Stimulated activated memory B cell treated with anti-CD40 and anti-IgM and Interleukin-4, amounts not matched to agents 10 μg/mL and 1 μg/mL and 100 μg/mL, for 72 hours (primary cell): ENCODE measurements at regions not wholly inside any gene's neighbourhood (a gene's known extent, or its start where the extent isn't known, plus 50 kb on each side); places are given as distances from the start of the nearest gene placed in this dataset.

Source experiments
- ATAC-seq: fragments of 150-1000 bp; cut with Tn5 transposase; 2 replicates; pipeline ENCODE4 v1.10.0; 2021
- H3K27ac Mint-ChIP-seq: one replicate; pipeline ENCODE4 v1.8.0; 2022; ENCODE audit warnings: mild to moderate bottlenecking, mixed read lengths
- H3K27me3 Mint-ChIP-seq: one replicate; pipeline ENCODE4 v1.8.0; 2022; ENCODE audit warnings: mixed read lengths
- H3K36me3 Mint-ChIP-seq: one replicate; pipeline ENCODE4 v1.8.0; 2022; ENCODE audit warnings: mixed read lengths
- H3K4me1 Mint-ChIP-seq: one replicate; pipeline ENCODE4 v1.8.0; 2022; ENCODE audit warnings: mixed read lengths
- H3K4me3 Mint-ChIP-seq: one replicate; pipeline ENCODE4 v1.8.0; 2022; ENCODE audit warnings: mild to moderate bottlenecking, moderate library complexity, mixed read lengths
- H3K9me3 Mint-ChIP-seq: one replicate; pipeline ENCODE4 v1.8.0; 2022; ENCODE audit warnings: mixed read lengths

DNA sequence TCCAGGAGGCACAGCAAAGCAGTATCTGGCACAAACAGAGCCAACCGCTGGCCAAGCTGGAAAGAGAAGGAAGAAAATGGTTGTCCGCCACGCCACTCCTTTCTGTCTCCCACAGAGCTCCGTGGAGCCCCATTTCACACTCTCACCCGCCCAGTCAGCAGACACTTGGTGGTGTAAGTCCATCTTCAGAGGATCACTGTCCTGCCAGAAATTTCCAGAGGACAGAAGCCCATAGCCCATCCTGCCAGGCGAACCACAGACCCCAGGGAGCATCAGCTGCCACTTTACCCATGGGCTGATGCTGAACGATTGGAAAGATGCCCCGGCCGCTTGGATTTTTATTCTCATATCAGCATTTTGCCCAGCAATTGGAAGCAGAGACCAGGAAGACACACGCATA, 144.7 kb upstream of the LYZL2 start:
- Mint-ChIP-seq H3K27me3 (peaks cover 12% of the 10 kb centered on the region), H3K27ac (no peak overlapping the region), H3K9me3 (peaks cover 6% of the 10 kb centered on the region), H3K36me3 (no peaks in the 10 kb centered on the region), H3K4me1 (no peaks in the 10 kb centered on the region), H3K4me3 (no peak overlapping the region)
- ATAC-seq = no peak

- no peaks in the 10 kb centered on the region for H3K36me3 Mint-ChIP-seq
- no peak for ATAC-seq
- peaks cover 6% of the 10 kb centered on the region for H3K9me3 Mint-ChIP-seq
- no peaks in the 10 kb centered on the region for H3K4me1 Mint-ChIP-seq
- peaks cover 5% of the 10 kb centered on the region for H3K27me3 Mint-ChIP-seq
- H3K27ac Mint-ChIP-seq = no peak overlapping the region
- H3K4me3 Mint-ChIP-seq = no peak overlapping the region
Observed at GRCh38 chr10:30773501-30773900, 143.9 kb upstream of the LYZL2 start.

DNA sequence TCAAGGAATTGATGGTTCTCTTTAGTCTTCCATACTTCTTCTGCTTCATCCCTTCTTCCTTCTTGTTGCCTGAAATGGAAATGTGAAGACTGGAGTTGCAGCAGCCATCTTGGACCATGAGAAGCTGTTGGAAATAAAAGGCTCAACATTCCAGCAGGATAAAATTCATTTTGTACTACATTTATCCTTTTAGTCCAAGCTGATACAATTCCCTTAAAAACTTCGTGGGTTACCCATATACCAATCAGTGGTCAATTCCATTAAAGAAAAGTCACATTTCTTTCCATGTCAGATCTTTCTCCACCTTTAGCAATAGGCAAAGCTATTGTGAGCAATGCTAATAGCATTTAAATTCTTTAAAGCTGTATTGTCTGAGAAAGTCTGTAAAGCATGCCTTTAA, 141.3 kb upstream of the LYZL2 start:
- H3K9me3 Mint-ChIP-seq = peaks cover 6% of the 10 kb centered on the region
- no peak for ATAC-seq
- no peaks in the 10 kb centered on the region for H3K27me3 Mint-ChIP-seq
- no peaks in the 10 kb centered on the region for H3K4me1 Mint-ChIP-seq
- H3K27ac Mint-ChIP-seq = no peak overlapping the region
- no peaks in the 10 kb centered on the region for H3K36me3 Mint-ChIP-seq
- no peak overlapping the region for H3K4me3 Mint-ChIP-seq

DNA sequence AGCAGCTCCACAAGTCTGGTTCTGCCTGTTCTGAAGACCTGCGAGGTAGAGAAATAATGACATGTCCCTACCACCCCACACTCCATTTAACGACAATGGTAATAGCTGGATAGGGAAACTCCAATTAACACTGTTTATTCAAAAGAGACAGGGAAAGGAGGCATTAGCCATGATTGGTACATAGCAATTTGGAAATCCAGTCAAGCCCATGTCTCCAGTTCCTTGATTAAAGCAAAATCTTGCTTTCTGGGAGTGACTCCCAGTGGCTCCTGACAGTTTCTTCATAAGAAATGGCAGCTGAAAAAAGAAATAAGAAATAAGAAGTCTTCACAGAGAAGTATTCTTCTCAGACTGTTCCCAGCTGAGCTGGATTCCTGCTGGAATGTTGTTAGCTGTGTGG, 140.7 kb upstream of the LYZL2 start:
- no peak overlapping the region for H3K27ac Mint-ChIP-seq
- no peaks in the 10 kb centered on the region for H3K27me3 Mint-ChIP-seq
- no peak for ATAC-seq
- H3K36me3 Mint-ChIP-seq = no peaks in the 10 kb centered on the region
- peaks cover 6% of the 10 kb centered on the region for H3K9me3 Mint-ChIP-seq
- H3K4me3 Mint-ChIP-seq = no peak overlapping the region
- no peaks in the 10 kb centered on the region for H3K4me1 Mint-ChIP-seq

- Mint-ChIP-seq H3K27me3 (no peaks in the 10 kb centered on the region), H3K9me3 (peaks cover 6% of the 10 kb centered on the region), H3K4me3 (no peak overlapping the region), H3K4me1 (no peaks in the 10 kb centered on the region), H3K27ac (no peak overlapping the region), H3K36me3 (no peaks in the 10 kb centered on the region)
- ATAC-seq = no peak
Observed at GRCh38 chr10:30769361-30769760, 139.8 kb upstream of the LYZL2 start.

- peaks cover 2% of the 10 kb centered on the region for H3K9me3 Mint-ChIP-seq
- no peak overlapping the region for H3K4me3 Mint-ChIP-seq
- H3K4me1 Mint-ChIP-seq = no peaks in the 10 kb centered on the region
- ATAC-seq = no peak
- no peaks in the 10 kb centered on the region for H3K36me3 Mint-ChIP-seq
- no peaks in the 10 kb centered on the region for H3K27me3 Mint-ChIP-seq
- no peak overlapping the region for H3K27ac Mint-ChIP-seq
Observed at GRCh38 chr10:30765616-30766015, 136.1 kb upstream of the LYZL2 start.

DNA sequence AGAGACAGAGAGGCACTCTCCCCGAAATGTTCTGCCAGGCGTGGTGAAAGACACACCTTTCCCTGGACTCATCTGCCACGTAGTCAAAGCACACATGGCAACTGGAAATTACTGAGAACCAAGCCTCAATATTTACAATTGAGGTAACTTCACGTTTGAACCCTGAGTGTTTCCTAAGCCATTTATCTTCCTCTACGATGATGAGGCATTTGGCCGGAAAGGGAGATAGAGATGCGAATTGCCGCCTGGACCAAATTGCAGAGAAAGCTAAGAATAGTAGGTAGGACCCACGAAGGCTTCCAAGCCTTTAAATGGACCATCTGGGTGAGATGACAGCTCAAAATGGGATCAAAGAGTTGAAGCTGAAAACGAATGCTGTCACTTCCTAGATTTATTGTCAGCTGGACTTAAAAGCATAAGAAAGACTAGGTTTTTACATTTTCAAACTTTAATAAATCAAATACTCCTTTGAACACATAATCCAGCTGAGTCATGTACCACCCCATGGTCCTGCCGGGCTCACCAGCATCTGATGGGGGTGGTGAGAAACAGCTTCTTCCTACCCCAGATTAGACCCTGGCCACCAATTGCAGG, 135.6 kb upstream of the LYZL2 start:
- Mint-ChIP-seq H3K9me3 (peaks cover 2% of the 10 kb centered on the region), H3K4me1 (no peaks in the 10 kb centered on the region), H3K27ac (no peak overlapping the region), H3K27me3 (no peaks in the 10 kb centered on the region), H3K36me3 (no peaks in the 10 kb centered on the region), H3K4me3 (no peak overlapping the region)
- ATAC-seq = no peak

DNA sequence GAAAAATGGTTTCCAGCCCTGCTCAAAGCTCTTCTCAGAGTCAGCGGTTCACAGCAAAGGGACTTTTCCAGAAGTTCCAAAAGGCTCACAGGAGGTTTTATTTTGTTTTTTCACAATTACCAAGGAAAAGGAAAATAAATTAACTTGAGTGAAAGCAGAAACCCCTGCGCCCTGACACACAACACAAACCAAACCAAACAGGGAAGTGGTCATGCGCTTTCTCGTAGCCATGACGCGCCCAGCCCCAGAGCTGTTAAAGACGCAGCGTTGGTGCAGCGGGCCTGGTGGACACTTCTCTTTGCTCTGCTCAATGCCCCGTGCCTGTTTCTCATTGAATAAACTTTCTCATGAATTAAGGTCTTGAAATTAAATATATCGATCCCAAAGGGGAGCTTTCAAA, 134.4 kb upstream of the LYZL2 start:
- no peak overlapping the region for H3K27ac Mint-ChIP-seq
- H3K9me3 Mint-ChIP-seq = no peaks in the 10 kb centered on the region
- no peaks in the 10 kb centered on the region for H3K27me3 Mint-ChIP-seq
- no peaks in the 10 kb centered on the region for H3K36me3 Mint-ChIP-seq
- no peaks in the 10 kb centered on the region for H3K4me1 Mint-ChIP-seq
- peak; percentile 56 for ATAC-seq
- H3K4me3 Mint-ChIP-seq = no peak overlapping the region

DNA sequence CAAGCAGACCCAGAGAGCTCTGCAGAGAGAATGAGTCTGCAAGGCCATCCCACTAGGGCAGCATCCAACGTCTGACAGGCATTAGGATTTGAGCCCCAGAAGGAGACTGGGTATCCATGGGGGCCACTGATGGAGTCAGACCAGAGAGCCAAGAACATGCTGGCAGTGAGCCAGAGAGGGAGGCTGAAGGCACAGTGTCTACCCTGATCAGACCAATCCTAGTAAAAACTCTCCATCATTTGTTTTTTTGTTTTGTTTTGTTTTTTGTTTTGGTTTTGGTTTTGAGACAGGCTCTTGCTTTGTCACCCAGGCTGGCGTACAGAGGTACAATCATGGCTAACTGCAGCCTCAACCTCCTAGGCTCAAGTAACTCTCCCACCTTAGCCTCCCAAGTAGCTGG, 133.1 kb upstream of the LYZL2 start:
- Mint-ChIP-seq H3K36me3 (no peaks in the 10 kb centered on the region), H3K4me1 (no peaks in the 10 kb centered on the region), H3K4me3 (no peak overlapping the region), H3K9me3 (no peaks in the 10 kb centered on the region), H3K27me3 (no peaks in the 10 kb centered on the region), H3K27ac (no peak overlapping the region)
- ATAC-seq = no peak

- Mint-ChIP-seq H3K4me1 (no peaks in the 10 kb centered on the region), H3K4me3 (no peak overlapping the region), H3K27me3 (no peaks in the 10 kb centered on the region), H3K9me3 (no peaks in the 10 kb centered on the region), H3K27ac (no peak overlapping the region), H3K36me3 (no peaks in the 10 kb centered on the region)
- ATAC-seq = no peak
Observed at GRCh38 chr10:30759423-30759822, 129.9 kb upstream of the LYZL2 start.

DNA sequence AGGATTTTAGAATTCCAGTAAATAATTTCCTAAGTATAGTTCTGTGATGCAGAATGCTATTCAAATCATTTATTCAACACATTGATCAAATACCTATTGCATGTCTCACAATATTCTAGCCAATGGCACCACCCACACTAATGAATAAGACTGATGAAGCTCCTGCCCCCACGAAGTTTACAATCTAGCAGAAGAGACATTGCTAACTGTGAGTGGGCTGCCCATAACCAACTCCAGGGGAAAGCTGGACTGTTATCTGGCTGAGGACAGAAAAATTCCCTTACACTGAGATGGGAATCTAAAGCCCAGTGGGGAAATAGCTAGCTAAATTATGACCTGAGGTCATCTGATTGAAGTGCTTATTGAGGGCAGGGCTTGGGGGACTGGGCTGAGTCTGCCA, 128.8 kb upstream of the LYZL2 start:
- H3K27ac Mint-ChIP-seq = no peak overlapping the region
- no peak for ATAC-seq
- H3K4me3 Mint-ChIP-seq = no peak overlapping the region
- H3K4me1 Mint-ChIP-seq = no peaks in the 10 kb centered on the region
- no peaks in the 10 kb centered on the region for H3K36me3 Mint-ChIP-seq
- peaks cover 10% of the 10 kb centered on the region for H3K27me3 Mint-ChIP-seq
- no peaks in the 10 kb centered on the region for H3K9me3 Mint-ChIP-seq

- H3K27ac Mint-ChIP-seq = no peak overlapping the region
Observed at GRCh38 chr10:30756896-30757295, 127.3 kb upstream of the LYZL2 start.

GRCh38 chr10:30756151-30756550, 126.6 kb upstream of the LYZL2 start:
- H3K9me3 Mint-ChIP-seq = no peaks in the 10 kb centered on the region
- H3K36me3 Mint-ChIP-seq = no peaks in the 10 kb centered on the region
- H3K4me1 Mint-ChIP-seq = peaks cover 11% of the 10 kb centered on the region
- no peak for ATAC-seq
- no peak overlapping the region for H3K4me3 Mint-ChIP-seq
- peaks cover 23% of the 10 kb centered on the region for H3K27me3 Mint-ChIP-seq
- H3K27ac Mint-ChIP-seq = no peak overlapping the region

More at GRCh38 chr10:30756896-30757295, 127.3 kb upstream of the LYZL2 start:
- Mint-ChIP-seq H3K36me3 (no peaks in the 10 kb centered on the region), H3K4me3 (no peak overlapping the region), H3K4me1 (peaks cover 4% of the 10 kb centered on the region), H3K9me3 (no peaks in the 10 kb centered on the region), H3K27me3 (peaks cover 17% of the 10 kb centered on the region)
- ATAC-seq = no peak

GRCh38 chr10:30755441-30755953, 125.9 kb upstream of the LYZL2 start:
- no peaks in the 10 kb centered on the region for H3K9me3 Mint-ChIP-seq
- no peaks in the 10 kb centered on the region for H3K36me3 Mint-ChIP-seq
- peaks cover 12% of the 10 kb centered on the region for H3K4me1 Mint-ChIP-seq
- ATAC-seq = no peak
- no peak overlapping the region for H3K4me3 Mint-ChIP-seq
- peaks cover 25% of the 10 kb centered on the region for H3K27me3 Mint-ChIP-seq
- no peak overlapping the region for H3K27ac Mint-ChIP-seq

DNA sequence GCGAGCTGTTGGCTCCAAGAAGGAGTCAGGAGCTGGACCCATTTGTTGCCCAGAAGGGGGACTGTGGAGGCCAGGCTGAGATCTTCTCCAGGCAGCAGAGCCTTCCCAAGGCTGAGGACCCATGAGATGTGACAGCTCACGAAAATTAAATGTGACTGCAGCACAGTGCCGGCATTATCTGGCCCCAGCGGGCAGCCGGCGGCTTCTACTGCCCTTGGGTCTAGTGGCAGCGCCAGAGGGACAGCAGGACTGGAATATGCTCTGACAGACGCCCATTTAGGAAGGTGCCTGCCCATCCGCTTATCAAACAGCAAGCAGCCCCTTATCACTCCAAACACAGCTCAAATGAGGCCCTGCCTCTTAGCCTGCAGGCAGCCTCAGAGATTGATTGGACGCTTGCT, 122.9 kb upstream of the LYZL2 start:
- peaks cover 25% of the 10 kb centered on the region for H3K4me1 Mint-ChIP-seq
- ATAC-seq = no peak
- H3K9me3 Mint-ChIP-seq = no peaks in the 10 kb centered on the region
- H3K4me3 Mint-ChIP-seq = no peak overlapping the region
- H3K27me3 Mint-ChIP-seq = peaks cover 36% of the 10 kb centered on the region
- no peak overlapping the region for H3K27ac Mint-ChIP-seq
- no peaks in the 10 kb centered on the region for H3K36me3 Mint-ChIP-seq

- Mint-ChIP-seq H3K27ac (peak overlapping the region; percentile 43), H3K36me3 (no peaks in the 10 kb centered on the region), H3K27me3 (peaks cover 36% of the 10 kb centered on the region), H3K4me3 (no peak overlapping the region), H3K9me3 (no peaks in the 10 kb centered on the region), H3K4me1 (peaks cover 30% of the 10 kb centered on the region)
- peak; percentile 86 for ATAC-seq
Observed at GRCh38 chr10:30751678-30752331, 122.3 kb upstream of the LYZL2 start.
